Upper lobe of left lung (tissue), 4 donors: ENCODE measurements at regions not wholly inside any gene's neighbourhood (a gene's known extent, or its start where the extent isn't known, plus 50 kb on each side); places are given as distances from the start of the nearest gene placed in this dataset.

Source experiments
- EP300 ChIP-seq, 4 donors: sonication (generic); formaldehyde crosslinking; IDR thresholded peaks; one replicate each; pipeline ENCODE4 v1.5.1; 2017; ENCODE audit warnings: antibody characterized with exemption in 4 of 4, control low read depth in 2 of 4
- POLR2A ChIP-seq, 4 donors: fragments of 450-650 bp; IDR thresholded peaks; one replicate each; pipeline ENCODE4 v1.5.1; 2016 to 2017; ENCODE audit warnings: antibody characterized with exemption in 4 of 4, mild to moderate bottlenecking in 2 of 4

DNA sequence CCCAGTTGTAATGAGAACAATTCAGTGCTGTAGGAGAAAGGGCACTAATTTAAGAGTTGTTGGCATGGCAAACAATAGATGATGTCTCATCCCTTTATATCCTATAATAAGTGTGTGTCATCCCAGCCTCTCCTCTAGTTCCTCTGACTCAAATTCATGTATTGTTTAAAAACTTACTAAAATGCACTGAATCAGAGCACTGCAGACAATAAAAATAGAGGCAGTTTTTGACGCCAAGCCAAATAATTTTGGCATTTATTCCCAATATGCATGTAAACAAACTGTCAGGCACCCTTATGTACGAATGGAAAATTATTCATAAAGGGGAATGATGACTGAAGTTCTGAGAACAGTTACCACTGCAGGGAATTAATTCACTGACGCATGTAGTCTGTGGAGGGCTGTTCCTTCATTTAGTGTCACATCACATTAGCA lies 57.9 kb upstream of the TMX1 start:
- TF ChIP-seq POLR2A (IDR thresholded peaks at IDR 0.05) (no peak), EP300 (IDR thresholded peaks at IDR 0.05) (no peak)
